ENCODE measurements at regions not wholly inside any gene's neighbourhood (a gene's known extent, or its start where the extent isn't known, plus 50 kb on each side); places are given as distances from the start of the nearest gene placed in this dataset.

GRCh38 chr4:170214101-170214500 is 124.3 kb upstream of the AADAT start:
- no peak for TF ChIP-seq EZH2 (IDR thresholded peaks at IDR 0.05; ENCODE audit: insufficient read depth, low read length)
- TF ChIP-seq CTCF (IDR thresholded peaks at IDR 0.05; ENCODE audit: insufficient read depth, low read depth, low read length), result no peak

Data from astrocyte (in vitro differentiated cells and primary cell).